Peyer's patch (tissue), 4 donors: ENCODE measurements at regions not wholly inside any gene's neighbourhood (a gene's known extent, or its start where the extent isn't known, plus 50 kb on each side); places are given as distances from the start of the nearest gene placed in this dataset.
"Not testable (repeated sequence)": the region's sequence is repeated elsewhere in the genome, so short reads cannot be mapped to it uniquely, and the experiment has no call there.

Source experiments
- DNase-seq, 3 donors: peaks; one replicate each; pipeline ENCODE4 v3.0.0-alpha.2; 2017 to 2019
- H3K27ac ChIP-seq, 4 donors: fragments of 200-600 bp; sonication (generic); one replicate each; pipeline ENCODE4 v1.5.1; 2016 to 2019
- H3K27me3 ChIP-seq, 2 donors: fragments of 200-600 bp; sonication (generic); one replicate each; pipeline ENCODE4 v1.5.1; 2019
- H3K36me3 ChIP-seq, 3 donors: fragments of 200-600 bp; sonication (generic); one replicate each; pipeline ENCODE4 v1.5.1; 2016 to 2019
- H3K4me1 ChIP-seq, 4 donors: fragments of 200-600 bp; sonication (generic); one replicate each; pipeline ENCODE4 v1.5.1; 2016 to 2019
- H3K4me3 ChIP-seq, 4 donors: fragments of 200-600 bp; sonication (generic); 1 replicate in 3 of 4; 2 replicates in 1 of 4; pipeline ENCODE4 v1.5.1; 2016 to 2019; ENCODE audit warnings: mild to moderate bottlenecking in 1 of 4
- H3K9me3 ChIP-seq, 4 donors: fragments of 200-600 bp; sonication (generic); one replicate each; pipeline ENCODE4 v1.5.1; 2016 to 2019; ENCODE audit warnings: mild to moderate bottlenecking in 1 of 4
- POLR2A ChIP-seq, 2 donors: fragments of 450-650 bp; IDR thresholded peaks; one replicate each; pipeline ENCODE4 v1.5.1; 2017; ENCODE audit warnings: antibody characterized with exemption in 2 of 2, mild to moderate bottlenecking in 2 of 2, moderate library complexity in 2 of 2
- TF ChIP-seq, protein P1 (sequence below), 6 experiments: fragments of 450-650 bp in 4 of 6; fragments of 200-600 bp in 2 of 6; sonication (generic) in 1 of 6; IDR thresholded peaks; one replicate each; pipeline ENCODE4 v1.5.1; 2017 to 2019; ENCODE audit warnings: antibody characterized with exemption in 6 of 6, mild to moderate bottlenecking in 3 of 6, moderate library complexity in 1 of 6

DNA sequence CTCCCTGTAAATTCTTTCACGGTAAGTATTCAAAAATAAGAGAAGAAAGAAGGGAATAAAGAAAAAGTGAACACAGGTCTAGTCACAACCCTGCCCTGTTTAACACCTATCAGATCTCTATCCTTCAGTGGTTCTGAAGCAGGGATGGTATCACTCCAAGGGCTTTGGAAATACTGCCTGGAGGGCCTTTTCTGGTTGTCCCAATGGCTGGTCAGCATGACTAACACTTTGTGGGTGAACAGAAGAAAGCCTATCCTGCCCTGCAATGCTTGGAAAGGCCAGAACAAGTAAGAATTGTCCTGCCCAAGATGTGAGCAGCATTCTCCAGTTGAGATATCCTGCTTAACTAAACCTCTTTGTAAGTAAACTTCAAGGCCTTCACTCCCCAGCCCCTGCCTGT is 124.9 kb downstream of the TMEM167A start:
- no peak overlapping the region for H3K27ac ChIP-seq
- no peak for DNase-seq
- TF ChIP-seq, protein P1, sequence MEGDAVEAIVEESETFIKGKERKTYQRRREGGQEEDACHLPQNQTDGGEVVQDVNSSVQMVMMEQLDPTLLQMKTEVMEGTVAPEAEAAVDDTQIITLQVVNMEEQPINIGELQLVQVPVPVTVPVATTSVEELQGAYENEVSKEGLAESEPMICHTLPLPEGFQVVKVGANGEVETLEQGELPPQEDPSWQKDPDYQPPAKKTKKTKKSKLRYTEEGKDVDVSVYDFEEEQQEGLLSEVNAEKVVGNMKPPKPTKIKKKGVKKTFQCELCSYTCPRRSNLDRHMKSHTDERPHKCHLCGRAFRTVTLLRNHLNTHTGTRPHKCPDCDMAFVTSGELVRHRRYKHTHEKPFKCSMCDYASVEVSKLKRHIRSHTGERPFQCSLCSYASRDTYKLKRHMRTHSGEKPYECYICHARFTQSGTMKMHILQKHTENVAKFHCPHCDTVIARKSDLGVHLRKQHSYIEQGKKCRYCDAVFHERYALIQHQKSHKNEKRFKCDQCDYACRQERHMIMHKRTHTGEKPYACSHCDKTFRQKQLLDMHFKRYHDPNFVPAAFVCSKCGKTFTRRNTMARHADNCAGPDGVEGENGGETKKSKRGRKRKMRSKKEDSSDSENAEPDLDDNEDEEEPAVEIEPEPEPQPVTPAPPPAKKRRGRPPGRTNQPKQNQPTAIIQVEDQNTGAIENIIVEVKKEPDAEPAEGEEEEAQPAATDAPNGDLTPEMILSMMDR (IDR thresholded peaks at IDR 0.05) = no peak
- no peak for TF ChIP-seq POLR2A (IDR thresholded peaks at IDR 0.05)

DNA sequence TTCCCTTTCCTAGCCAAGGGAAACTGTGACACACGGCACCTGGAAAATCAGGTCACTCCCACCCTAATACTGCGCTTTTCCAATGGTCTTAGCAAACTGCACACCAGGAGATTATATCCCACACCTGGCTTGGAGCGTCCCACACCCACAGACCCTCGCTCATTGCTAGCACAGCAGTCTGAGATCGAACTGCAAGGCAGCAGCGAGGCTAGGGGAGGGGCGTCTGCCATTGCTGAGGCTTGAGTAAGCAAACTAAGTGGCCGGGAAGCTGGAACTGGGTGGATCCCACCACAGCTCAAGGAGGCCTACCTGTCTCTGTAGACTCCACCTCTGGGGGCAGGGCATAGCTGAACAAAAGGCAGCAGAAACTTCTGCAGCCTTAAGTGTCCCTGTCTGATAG is 132.9 kb downstream of the TMEM167A start:
- DNase-seq, H3K27ac ChIP-seq, H3K4me3 ChIP-seq, H3K27me3 ChIP-seq, H3K9me3 ChIP-seq, H3K36me3 ChIP-seq, H3K4me1 ChIP-seq: not testable (repeated sequence)

More for the DNA sequence above, 124.9 kb downstream of the TMEM167A start:
- Histone ChIP-seq H3K4me1 (no peaks in the 10 kb centered on the region), H3K27me3 (no peaks in the 10 kb centered on the region), H3K9me3 (no peaks in the 10 kb centered on the region), H3K36me3 (no peaks in the 10 kb centered on the region), H3K4me3 (no peak overlapping the region)

DNA sequence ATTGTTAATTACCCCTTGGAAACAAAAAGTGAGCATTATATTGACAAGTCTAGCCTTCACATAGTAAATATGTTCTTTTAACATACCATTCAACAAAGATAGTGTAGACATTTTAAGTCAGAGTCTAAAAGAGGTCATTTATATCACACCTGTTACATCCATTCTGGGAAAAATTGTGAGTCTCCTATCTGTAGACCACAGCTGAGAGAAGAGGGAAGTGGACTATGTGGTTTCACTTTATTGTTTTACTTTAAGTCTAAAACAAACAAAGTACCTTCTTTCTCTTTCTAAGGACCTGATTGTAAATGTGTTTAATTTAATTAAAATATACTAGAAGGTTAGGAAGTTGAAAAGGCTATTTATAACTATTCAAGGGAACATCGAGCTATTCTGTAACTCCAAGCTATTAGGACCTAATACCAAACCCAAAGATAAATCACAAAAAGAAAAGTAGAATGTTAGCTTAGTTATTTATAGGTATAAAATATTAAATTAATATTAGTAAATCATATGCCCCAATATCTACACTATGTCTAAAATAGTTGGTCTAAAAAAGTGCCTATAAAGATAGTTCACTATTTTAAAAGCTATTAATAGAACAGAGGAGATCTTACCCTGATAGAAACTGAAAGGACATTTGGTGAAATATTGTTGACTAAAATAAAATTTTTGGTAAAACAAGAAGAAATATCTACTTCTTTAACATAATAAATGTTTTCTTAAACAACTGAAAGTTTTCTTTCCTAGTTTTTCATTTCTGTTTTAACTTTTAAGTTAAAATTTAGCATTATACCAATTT is 134.9 kb downstream of the TMEM167A start:
- no peaks in the 10 kb centered on the region for H3K27me3 ChIP-seq
- TF ChIP-seq POLR2A (IDR thresholded peaks at IDR 0.05) = no peak
- TF ChIP-seq, protein P1 (IDR thresholded peaks at IDR 0.05) = no peak
- H3K4me1 ChIP-seq = no peaks in the 10 kb centered on the region
- DNase-seq = no peak
- no peak overlapping the region for H3K4me3 ChIP-seq
- H3K9me3 ChIP-seq = no peaks in the 10 kb centered on the region
- no peak overlapping the region for H3K27ac ChIP-seq
- H3K36me3 ChIP-seq = no peaks in the 10 kb centered on the region

DNA sequence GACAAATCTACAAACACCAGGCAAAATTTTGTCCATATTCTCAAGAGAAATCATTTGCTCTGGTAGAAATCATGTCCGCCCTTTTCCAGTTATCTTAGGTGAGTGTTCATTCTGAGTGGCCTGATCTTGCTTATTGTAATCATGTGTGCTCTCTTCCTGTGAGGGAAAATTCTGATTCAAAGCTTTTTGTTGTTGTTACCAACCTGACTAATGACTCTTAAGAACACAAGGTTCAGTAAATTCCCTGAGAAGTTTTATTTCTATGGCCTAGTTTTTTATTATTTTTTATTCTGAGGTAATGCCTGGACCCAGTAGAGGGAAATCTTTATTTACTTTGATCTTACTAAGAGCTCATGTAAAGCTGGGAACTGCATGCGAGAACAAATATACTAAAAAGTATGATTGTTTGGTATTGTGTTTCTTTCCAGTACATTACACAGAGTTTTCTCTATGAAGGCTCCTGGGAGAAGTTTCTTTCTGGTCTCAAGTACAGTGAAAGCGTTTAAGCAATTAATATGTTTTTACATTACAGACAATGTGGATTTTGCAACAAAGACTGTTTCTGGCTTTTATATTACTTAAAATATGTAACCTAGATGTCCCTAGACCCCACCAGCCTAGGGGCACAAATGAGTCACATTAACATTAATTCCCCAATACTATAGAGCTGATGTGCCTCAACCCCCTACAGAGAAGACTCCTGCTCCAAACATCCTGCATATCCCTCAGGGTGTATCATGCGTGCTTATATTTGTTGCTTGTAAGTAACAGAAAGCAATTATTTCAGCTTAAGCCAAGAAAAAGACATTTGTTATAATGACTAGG is 138.1 kb downstream of the TMEM167A start:
- Histone ChIP-seq H3K4me3 (no peak overlapping the region), H3K4me1 (no peaks in the 10 kb centered on the region), H3K36me3 (no peaks in the 10 kb centered on the region), H3K9me3 (no peaks in the 10 kb centered on the region), H3K27me3 (no peaks in the 10 kb centered on the region), H3K27ac (no peak overlapping the region)
- no peak for DNase-seq
- TF ChIP-seq, protein P1 (IDR thresholded peaks at IDR 0.05) = no peak
- TF ChIP-seq POLR2A (IDR thresholded peaks at IDR 0.05) = no peak

DNA sequence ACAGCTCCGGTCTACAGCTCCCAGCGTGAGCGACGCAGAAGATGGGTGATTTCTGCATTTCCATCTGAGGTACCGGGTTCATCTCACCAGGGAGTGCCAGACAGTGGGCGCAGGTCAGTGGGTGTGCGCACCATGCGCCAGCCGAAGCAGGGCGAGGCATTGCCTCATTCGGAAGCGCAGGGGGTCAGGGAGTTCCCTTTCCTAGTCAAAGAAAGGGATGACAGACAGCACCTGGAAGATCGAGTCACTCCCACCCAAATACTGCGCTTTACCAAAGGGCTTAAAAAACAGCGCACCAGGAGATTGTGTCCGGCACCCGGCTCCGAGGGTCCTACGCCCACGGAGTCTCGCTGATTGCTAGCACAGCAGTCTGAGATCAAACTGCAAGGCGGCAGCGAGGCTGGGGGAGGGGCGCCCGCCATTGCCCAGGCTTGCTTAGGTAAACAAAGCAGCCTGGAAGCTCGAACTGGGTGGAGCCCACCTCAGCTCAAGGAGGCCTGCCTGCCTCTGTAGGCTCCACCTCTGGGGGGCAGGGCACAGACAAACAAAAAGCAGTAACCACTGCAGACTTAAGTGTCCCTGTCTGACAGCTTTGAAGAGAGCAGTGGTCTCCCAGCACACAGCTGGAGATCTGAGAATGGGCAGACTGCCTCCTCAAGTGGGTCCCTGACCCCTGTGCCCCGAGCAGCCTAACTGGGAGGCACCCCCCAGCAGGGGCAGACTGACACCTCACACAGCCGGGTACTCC is 144.5 kb downstream of the TMEM167A start:
- not testable (repeated sequence) for DNase-seq, H3K9me3 ChIP-seq, H3K27me3 ChIP-seq, H3K36me3 ChIP-seq, H3K4me1 ChIP-seq, H3K27ac ChIP-seq, H3K4me3 ChIP-seq

DNA sequence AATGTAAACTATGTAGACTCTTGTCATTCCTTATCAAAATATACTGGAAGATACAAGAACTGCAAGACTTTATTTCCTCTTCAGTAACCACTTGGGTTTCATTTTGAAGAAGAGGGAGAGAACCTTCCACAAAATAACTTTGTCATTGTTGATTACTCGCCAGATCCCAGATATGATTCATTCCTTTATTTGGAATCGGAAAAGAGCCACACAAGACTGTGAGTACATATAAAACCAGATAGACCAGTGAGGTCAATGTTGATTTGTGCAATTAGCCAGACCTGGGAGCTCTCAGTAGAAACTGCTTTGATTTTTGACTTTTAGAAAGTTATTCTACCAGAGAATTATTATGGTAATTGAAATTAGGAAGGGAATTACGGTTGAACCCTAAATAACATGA is 146.1 kb downstream of the TMEM167A start:
- no peaks in the 10 kb centered on the region for H3K36me3 ChIP-seq
- no peak for DNase-seq
- no peaks in the 10 kb centered on the region for H3K9me3 ChIP-seq
- no peak overlapping the region for H3K27ac ChIP-seq
- H3K27me3 ChIP-seq = no peaks in the 10 kb centered on the region
- H3K4me1 ChIP-seq = no peaks in the 10 kb centered on the region
- no peak overlapping the region for H3K4me3 ChIP-seq
- TF ChIP-seq POLR2A (IDR thresholded peaks at IDR 0.05) = no peak
- TF ChIP-seq, protein P1 (IDR thresholded peaks at IDR 0.05) = no peak
